D721Med (cell line): ENCODE measurements at regions not wholly inside any gene's neighbourhood (a gene's known extent, or its start where the extent isn't known, plus 50 kb on each side); places are given as distances from the start of the nearest gene placed in this dataset.
A peak's percentile ranks its signal among the peaks of the same experiment; 100 is the strongest.

ENCODE experiments used
- DNase-seq: peaks from one replicate; pipeline ENCODE4 v3.0.0; 2011; ENCODE audit warnings: low spot score; ENCODE audit not compliant: insufficient read length
- FAIRE-seq: peaks from 2 replicates; lab custom pipeline; 2011; peaks lifted over from hg19 to GRCh38; lab: Jason Lieb, UNC
- CTCF ChIP-seq: IDR thresholded peaks from 2 replicates; pipeline ENCODE4 v1.5.1; 2012; ENCODE audit warnings: mild to moderate bottlenecking, control low read depth; ENCODE audit not compliant: insufficient read depth; ENCODE audit errors: missing control alignments

GRCh38 chr1:103911450-103911849 is 161.8 kb downstream of the AMY1C start:
- TF ChIP-seq CTCF = no peak
- peak; percentile 56 for FAIRE-seq
- DNase-seq = no peak

- no peak for TF ChIP-seq CTCF
- FAIRE-seq = no peak
- DNase-seq = no peak
These were observed 168.1 kb downstream of the AMY1C start for GRCh38 chr1:103917795-103918194.

DNA sequence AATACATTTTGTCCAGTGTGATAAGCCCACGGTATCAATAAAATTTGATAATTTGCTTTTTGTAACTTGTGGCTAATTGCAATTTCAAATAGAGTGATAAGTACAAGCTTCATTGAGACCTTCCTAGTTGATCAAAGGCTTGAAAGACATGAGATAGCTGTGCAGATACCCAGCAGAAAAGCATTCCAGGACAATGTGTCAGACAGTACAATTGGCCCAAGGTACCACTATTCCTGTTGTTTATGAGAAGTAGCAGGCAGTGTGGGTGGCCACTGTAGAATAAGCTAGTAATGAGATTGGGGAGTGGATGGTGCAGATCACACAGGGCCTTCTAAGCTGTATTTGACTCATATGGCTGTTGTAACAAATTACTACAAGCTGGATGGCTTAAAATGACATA is 182.2 kb downstream of the AMY1C start:
- no peak for FAIRE-seq
- DNase-seq = no peak
- no peak for TF ChIP-seq CTCF

GRCh38 chr1:103937763-103938357 is 188.2 kb downstream of the AMY1C start:
- no peak for TF ChIP-seq CTCF
- DNase-seq (no peak), FAIRE-seq (no peak)

DNA sequence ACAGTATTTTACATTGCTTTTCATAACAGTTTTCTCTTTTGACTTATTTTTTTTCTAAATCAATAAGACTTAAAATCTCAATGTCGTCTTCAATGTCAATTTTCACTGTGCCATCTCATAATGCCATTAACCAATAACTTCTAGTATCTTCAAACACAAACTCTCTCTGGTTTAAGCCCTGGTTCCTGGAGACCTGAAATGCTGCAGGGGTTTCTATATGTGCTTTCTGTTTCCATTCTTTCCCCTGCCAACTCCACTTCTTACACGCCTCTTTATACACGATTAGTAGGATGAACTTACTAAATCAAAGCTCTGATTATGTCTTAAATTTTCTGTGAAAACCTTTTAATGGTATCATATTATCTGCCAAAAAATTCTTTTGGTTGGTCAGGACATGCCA is 191.4 kb downstream of the AMY1C start:
- FAIRE-seq (no peak), DNase-seq (no peak)
- no peak for TF ChIP-seq CTCF

GRCh38 chr1:103942029-103942428 is 192.3 kb downstream of the AMY1C start:
- DNase-seq (no peak), FAIRE-seq (no peak)
- no peak for TF ChIP-seq CTCF

- TF ChIP-seq CTCF = no peak
- FAIRE-seq (no peak), DNase-seq (no peak)
These were observed 196.1 kb downstream of the AMY1C start for GRCh38 chr1:103945774-103946173.
